Endothelial cell of umbilical vein (primary cell): ENCODE measurements at regions not wholly inside any gene's neighbourhood (a gene's known extent, or its start where the extent isn't known, plus 50 kb on each side); places are given as distances from the start of the nearest gene placed in this dataset.

ENCODE experiments used
- BruUV-seq: library from RNA; stranded (reverse); fragments of 400-500 nt; replicated peaks from 2 replicates; lab custom pipeline; 2021; lab: Mats Ljungman, UMichigan
- CTCF ChIA-PET: fragments of 300-600, 350-600 bp; sonication (Branson Sonifier 250); formaldehyde crosslinking; loops from one replicate; lab custom pipeline; 2021; ENCODE audit warnings: antibody characterized with exemption, inconsistent platforms; lab: Charles Lee
- POLR2A ChIA-PET: fragments of 300-600, 350-600 bp; sonication (Branson Sonifier 250); formaldehyde crosslinking; loops from one replicate; lab custom pipeline; 2021; ENCODE audit warnings: antibody characterized with exemption, inconsistent platforms; lab: Charles Lee
- DNase-seq: peaks from one replicate; pipeline ENCODE4 v3.0.0-alpha.2; 2011; ENCODE audit warnings: low read depth, low spot score
- FAIRE-seq: peaks from 2 replicates; lab custom pipeline; 2011; peaks lifted over from hg19 to GRCh38; lab: Jason Lieb, UNC
- H2AFZ ChIP-seq: 2 replicates; pipeline ENCODE4 v1.6.0; 2012; ENCODE audit warnings: low read depth, low read length, control low read depth, inconsistent platforms
- H3K27ac ChIP-seq: 2 replicates; pipeline ENCODE4 v1.5.1; 2011; ENCODE audit warnings: low read depth, mild to moderate bottlenecking, control low read depth, low read length, moderate library complexity; ENCODE audit not compliant: insufficient read depth
- H3K27me3 ChIP-seq, 2 experiments: 2 replicates each; pipeline versions ENCODE4 v1.6.0 to v1.6.1; 2011; ENCODE audit warnings: low read length in 2 of 2, mixed read lengths in 1 of 2; ENCODE audit not compliant: control insufficient read depth in 2 of 2, insufficient read depth in 2 of 2
- H3K36me3 ChIP-seq, 2 experiments: 2 replicates in 1 of 2; 3 replicates in 1 of 2; pipeline ENCODE4 v1.5.1; 2011; ENCODE audit warnings: low read length in 2 of 2, mild to moderate bottlenecking in 1 of 2, moderate library complexity in 1 of 2; ENCODE audit not compliant: control insufficient read depth in 2 of 2, insufficient read depth in 2 of 2; ENCODE audit errors: extremely low read depth in 1 of 2
- H3K4me1 ChIP-seq: 3 replicates; pipeline ENCODE4 v1.5.1; 2011; ENCODE audit warnings: mild to moderate bottlenecking, low read length; ENCODE audit not compliant: control insufficient read depth, insufficient read depth; ENCODE audit errors: extremely low read depth
- H3K4me2 ChIP-seq: 2 replicates; pipeline ENCODE4 v1.6.1; 2011; ENCODE audit warnings: low read length, control low read depth, mixed read lengths; ENCODE audit not compliant: insufficient read depth
- H3K4me3 ChIP-seq, 3 experiments: fragments of 200-600 bp in 1 of 3; sonication (generic), shearing (Covaris generic) in 1 of 3; replicated peaks in 1 of 3; 2 replicates each; pipeline ENCODE4 v1.5.1; 2011 to 2016; ENCODE audit warnings: control low read depth in 3 of 3, low read length in 3 of 3, mild to moderate bottlenecking in 2 of 3, inconsistent platforms in 1 of 3, low read depth in 1 of 3, moderate library complexity in 1 of 3; ENCODE audit not compliant: insufficient read depth in 1 of 3
- H3K79me2 ChIP-seq: 2 replicates; pipeline ENCODE4 v1.6.0; 2012; ENCODE audit warnings: low read length, inconsistent platforms; ENCODE audit not compliant: control insufficient read depth, insufficient read depth
- H3K9ac ChIP-seq: replicated peaks from 2 replicates; pipeline ENCODE3; 2011; ENCODE audit warnings: low read length, control low read depth; ENCODE audit not compliant: insufficient read depth; ENCODE audit errors: extremely low read depth
- H3K9me1 ChIP-seq: replicated peaks from 3 replicates; pipeline ENCODE4 v1.6.0; 2011; ENCODE audit warnings: mild to moderate bottlenecking, low read length; ENCODE audit not compliant: control insufficient read depth, insufficient read depth; ENCODE audit errors: extremely low read depth
- H3K9me3 ChIP-seq: replicated peaks from 2 replicates; pipeline ENCODE4 v1.5.1; 2012; ENCODE audit warnings: low read length, inconsistent platforms; ENCODE audit not compliant: control insufficient read depth, insufficient read depth
- H4K20me1 ChIP-seq: replicated peaks from 2 replicates; pipeline ENCODE3; 2011; ENCODE audit warnings: mild to moderate bottlenecking, low read length; ENCODE audit not compliant: control insufficient read depth, insufficient read depth; ENCODE audit errors: extremely low read depth
- CTCF ChIP-seq, 2 donors: IDR thresholded peaks; 1 replicate in 1 of 2; 2 replicates in 1 of 2; pipeline ENCODE4 v1.5.1; 2011; ENCODE audit warnings: low read length in 2 of 2, mild to moderate bottlenecking in 2 of 2, moderate library complexity in 2 of 2, control low read depth in 1 of 2, inconsistent platforms in 1 of 2, low read depth in 1 of 2; ENCODE audit not compliant: insufficient read depth in 1 of 2; ENCODE audit errors: extremely low read depth in 1 of 2
- EZH2 ChIP-seq: IDR thresholded peaks from 2 replicates; pipeline ENCODE4 v1.6.1; 2012; ENCODE audit warnings: borderline replicate concordance, low read depth, mild to moderate bottlenecking, moderate library complexity, low read length, inconsistent platforms; ENCODE audit not compliant: severe bottlenecking
- FOS ChIP-seq: IDR thresholded peaks from 2 replicates; pipeline ENCODE4 v1.6.1; 2011; ENCODE audit warnings: mild to moderate bottlenecking, low read length, moderate library complexity, borderline replicate concordance; ENCODE audit not compliant: insufficient read depth
- GATA2 ChIP-seq: IDR thresholded peaks from 2 replicates; pipeline ENCODE4 v1.7.0; 2011; ENCODE audit warnings: low read depth, mild to moderate bottlenecking, moderate library complexity, mixed read lengths, low read length; ENCODE audit not compliant: insufficient read length, insufficient read depth
- JUN ChIP-seq: IDR thresholded peaks from 2 replicates; pipeline ENCODE4 v1.6.1; 2011; ENCODE audit warnings: borderline replicate concordance, low read depth; ENCODE audit not compliant: insufficient read length, insufficient read depth
- MAX ChIP-seq: IDR thresholded peaks from 2 replicates; pipeline ENCODE4 v1.6.1; 2011; ENCODE audit not compliant: insufficient read depth, insufficient read length
- MYC ChIP-seq: IDR thresholded peaks from one replicate; pipeline ENCODE4 v1.6.1; 2011; ENCODE audit warnings: mild to moderate bottlenecking, low read depth, low read length
- POLR2A ChIP-seq: IDR thresholded peaks from 2 replicates; pipeline ENCODE4 v1.6.1; 2012; ENCODE audit warnings: low read depth, mild to moderate bottlenecking, control low read depth, low read length
- POLR2AphosphoS5 ChIP-seq: IDR thresholded peaks from 2 replicates; pipeline ENCODE4 v1.6.1; 2012; ENCODE audit warnings: low read depth, mild to moderate bottlenecking, control low read depth, low read length, moderate library complexity; ENCODE audit not compliant: insufficient read depth
- dilution Hi-C: fragments of 300-500 bp; cut with MboI; formaldehyde crosslinking; loops from one replicate; pipeline ENCODE4 v1.15.0; 2019; ENCODE audit warnings: low sequenced_read_pairs; ENCODE audit not compliant: extremely low pct_ligation_motif_present
- intact Hi-C: fragments of 100-400 bp; cut with micrococcal nuclease; formaldehyde crosslinking; loops from one replicate; pipeline ENCODE4 v1.10.0; 2022

GRCh38 chr10:2831509-2831908 is 235.8 kb upstream of the PFKP start:
- no peaks in the 10 kb centered on the region for H3K9me3 ChIP-seq
- no peaks in the 10 kb centered on the region for H3K79me2 ChIP-seq
- no peaks in the 10 kb centered on the region for H3K9me1 ChIP-seq
- BruUV-seq, result no TSS peak
- no peak overlapping the region for H3K4me3 ChIP-seq
- no peak overlapping the region for H3K9ac ChIP-seq
- no peak for DNase-seq
- no peaks in the 10 kb centered on the region for H3K27me3 ChIP-seq
- ChIA-PET CTCF (no interaction called here), POLR2A (no interaction called here)
- no peak for FAIRE-seq
- H2AFZ ChIP-seq, result no peak overlapping the region
- H3K27ac ChIP-seq, result no peak overlapping the region
- H3K4me1 ChIP-seq, result no peaks in the 10 kb centered on the region
- dilution Hi-C loops, result loop anchor here (25.0 kb wide), 1 partner anchor 206 kb away; no protein-coding TSS in a partner anchor
- intact Hi-C loops, result no loop called here
- no peak overlapping the region for H3K4me2 ChIP-seq
- TF ChIP-seq POLR2AphosphoS5 (no peak), MAX (no peak), FOS (no peak), JUN (no peak), POLR2A (no peak), CTCF (IDR thresholded peaks at IDR 0.05; ENCODE audit: extremely low read depth in 1 of 2, insufficient read depth in 1 of 2, low read depth in 1 of 2, low read length in 2 of 2) (no peak), MYC (no peak), EZH2 (no peak), GATA2 (no peak)
- no peaks in the 10 kb centered on the region for H4K20me1 ChIP-seq
- no peaks in the 10 kb centered on the region for H3K36me3 ChIP-seq
